Retinal pigment epithelial cell (primary cell): ENCODE measurements at regions not wholly inside any gene's neighbourhood (a gene's known extent, or its start where the extent isn't known, plus 50 kb on each side); places are given as distances from the start of the nearest gene placed in this dataset.
A peak's percentile ranks its signal among the peaks of the same experiment; 100 is the strongest.

Experiments used
- DNase-seq: peaks from one replicate; pipeline ENCODE4 v3.0.0-alpha.2; 2010; ENCODE audit warnings: low read depth
- H3K4me3 ChIP-seq: 2 replicates; pipeline ENCODE4 v1.5.1; 2011; ENCODE audit warnings: mild to moderate bottlenecking, low read length, control low read depth, moderate library complexity
- TF ChIP-seq, protein P1 (sequence below): conservative IDR thresholded peaks from 2 replicates; pipeline ENCODE4 v1.5.1; 2011; ENCODE audit warnings: low read depth, low read length, control low read depth, inconsistent platforms

DNA sequence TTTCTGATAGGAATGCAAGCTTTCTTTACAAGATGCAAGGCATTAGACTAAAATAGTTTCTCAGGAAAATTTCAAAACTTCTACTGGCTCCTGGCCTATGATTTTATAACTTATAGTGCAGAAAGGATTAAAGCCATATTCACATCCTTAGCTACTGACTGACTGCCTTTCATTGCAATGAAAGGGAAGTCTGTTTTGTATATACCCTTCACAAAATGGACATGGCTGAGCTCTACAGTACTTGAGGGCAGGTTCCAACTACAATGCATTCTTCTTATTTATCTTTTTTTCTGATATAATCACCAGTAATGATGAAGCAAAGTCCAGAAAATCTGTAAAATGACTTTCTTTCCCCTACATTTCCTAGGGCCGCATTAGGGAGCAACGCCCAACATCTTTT, 100.5 kb upstream of the ESRRG start:
- DNase-seq: no peak
- TF ChIP-seq, protein P1, sequence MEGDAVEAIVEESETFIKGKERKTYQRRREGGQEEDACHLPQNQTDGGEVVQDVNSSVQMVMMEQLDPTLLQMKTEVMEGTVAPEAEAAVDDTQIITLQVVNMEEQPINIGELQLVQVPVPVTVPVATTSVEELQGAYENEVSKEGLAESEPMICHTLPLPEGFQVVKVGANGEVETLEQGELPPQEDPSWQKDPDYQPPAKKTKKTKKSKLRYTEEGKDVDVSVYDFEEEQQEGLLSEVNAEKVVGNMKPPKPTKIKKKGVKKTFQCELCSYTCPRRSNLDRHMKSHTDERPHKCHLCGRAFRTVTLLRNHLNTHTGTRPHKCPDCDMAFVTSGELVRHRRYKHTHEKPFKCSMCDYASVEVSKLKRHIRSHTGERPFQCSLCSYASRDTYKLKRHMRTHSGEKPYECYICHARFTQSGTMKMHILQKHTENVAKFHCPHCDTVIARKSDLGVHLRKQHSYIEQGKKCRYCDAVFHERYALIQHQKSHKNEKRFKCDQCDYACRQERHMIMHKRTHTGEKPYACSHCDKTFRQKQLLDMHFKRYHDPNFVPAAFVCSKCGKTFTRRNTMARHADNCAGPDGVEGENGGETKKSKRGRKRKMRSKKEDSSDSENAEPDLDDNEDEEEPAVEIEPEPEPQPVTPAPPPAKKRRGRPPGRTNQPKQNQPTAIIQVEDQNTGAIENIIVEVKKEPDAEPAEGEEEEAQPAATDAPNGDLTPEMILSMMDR: no peak
- H3K4me3 ChIP-seq: no peak overlapping the region

DNA sequence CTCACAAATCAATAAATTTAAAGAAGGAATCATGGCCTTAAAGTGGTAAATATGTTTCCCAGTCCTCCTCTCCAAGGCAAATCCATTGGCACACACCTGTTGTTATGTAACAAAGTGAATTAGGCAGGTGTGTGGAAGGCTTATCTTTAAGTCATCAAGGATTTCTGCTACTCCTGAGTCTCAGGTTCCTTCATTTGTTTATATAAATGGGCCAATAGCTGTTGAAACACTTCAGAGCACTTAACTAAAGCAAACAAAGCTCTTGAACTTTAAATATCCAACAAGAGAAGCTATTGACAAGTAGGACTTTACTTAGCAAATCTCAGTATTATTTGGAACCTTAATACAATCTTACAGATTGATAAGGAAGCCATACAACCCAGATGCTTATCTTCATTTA, 99.3 kb upstream of the ESRRG start:
- H3K4me3 ChIP-seq: no peak overlapping the region
- DNase-seq: no peak

DNA sequence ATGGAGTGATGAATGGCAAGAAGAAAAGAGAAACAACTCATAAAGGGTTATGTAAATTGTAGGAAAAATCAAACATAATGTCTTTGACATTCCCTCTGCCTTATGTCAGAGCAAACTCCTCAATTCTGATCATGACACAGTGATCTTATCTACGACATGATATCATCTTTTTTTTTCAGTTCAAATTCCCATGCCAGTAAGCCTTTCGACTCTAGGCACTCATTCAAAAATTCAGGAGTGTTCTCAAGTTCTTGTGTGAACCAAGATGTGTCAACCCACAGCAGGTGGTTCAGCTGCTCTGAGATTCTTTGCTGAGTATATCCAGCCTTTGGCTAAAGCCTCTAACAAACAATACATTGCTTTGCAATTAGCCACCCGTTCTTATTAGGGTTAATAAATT, 97.1 kb upstream of the ESRRG start:
- DNase-seq: no peak

More for the DNA sequence above, 99.3 kb upstream of the ESRRG start:
- TF ChIP-seq, protein P1: no peak

DNA sequence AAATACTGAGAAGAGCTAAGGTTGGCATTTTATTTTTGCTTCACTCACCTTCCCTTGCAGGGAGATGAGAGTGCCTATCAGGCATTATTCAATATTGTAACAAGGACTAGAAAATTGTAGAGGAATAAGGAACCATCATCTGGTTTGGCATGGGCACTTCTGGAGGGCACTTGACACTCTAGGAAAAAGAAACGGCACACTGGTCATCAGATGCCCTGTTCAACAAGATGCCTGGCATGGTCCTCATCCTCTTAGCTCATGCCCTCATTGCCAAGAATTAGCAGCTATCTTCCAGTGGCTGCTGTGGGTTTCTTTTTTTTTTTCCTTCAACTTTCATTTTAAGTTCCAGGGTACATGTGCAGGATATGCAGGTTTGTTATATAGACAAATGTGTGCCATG, 95.1 kb upstream of the ESRRG start:
- TF ChIP-seq, protein P1: no peak

More for the DNA sequence above, 97.1 kb upstream of the ESRRG start:
- TF ChIP-seq, protein P1: no peak
- H3K4me3 ChIP-seq: no peak overlapping the region

DNA sequence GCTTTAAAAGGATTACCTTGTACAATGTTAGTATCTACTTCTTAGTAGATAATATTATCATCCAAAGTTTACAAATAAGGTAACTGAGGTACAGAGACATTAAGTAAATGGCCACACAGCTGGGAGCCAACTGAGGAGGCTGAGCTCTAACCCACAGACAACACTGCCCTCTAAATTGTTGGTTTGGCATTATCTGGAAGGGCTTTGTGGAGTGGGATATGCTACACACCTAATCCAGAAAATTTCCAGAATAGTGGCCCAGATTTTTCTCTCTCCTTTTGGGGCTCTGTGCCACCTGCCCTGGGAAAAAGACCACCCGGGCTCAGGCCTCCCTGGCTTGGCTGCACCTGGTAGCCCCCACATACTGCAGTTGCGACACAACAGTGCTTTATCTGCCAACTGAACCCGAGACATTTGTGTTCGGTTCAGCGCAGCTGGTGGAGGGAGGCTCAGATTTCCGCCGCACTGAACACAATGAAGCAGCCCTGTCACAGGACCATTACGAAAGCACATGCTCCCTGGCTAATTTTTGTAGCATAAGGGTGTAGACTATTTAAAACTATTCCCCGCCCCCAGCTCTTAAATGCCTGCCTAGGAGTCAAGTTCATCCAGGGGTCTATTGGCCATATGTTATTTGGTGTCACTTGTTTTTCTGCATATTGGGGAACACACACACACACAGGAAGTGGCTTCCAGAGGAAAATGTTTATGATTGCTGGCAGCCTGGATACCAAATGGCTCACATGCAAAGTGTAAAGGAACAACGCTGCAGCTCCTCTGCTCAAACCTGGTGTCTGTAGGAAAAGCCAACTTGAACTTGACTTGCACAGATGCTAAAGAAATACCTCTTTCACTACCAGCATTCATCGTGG, 92.3 kb upstream of the ESRRG start:
- DNase-seq: peak; percentile 74
- no peak overlapping the region for H3K4me3 ChIP-seq
- TF ChIP-seq, protein P1: no peak

More for the DNA sequence above, 95.1 kb upstream of the ESRRG start:
- no peak for DNase-seq
- H3K4me3 ChIP-seq: no peak overlapping the region

DNA sequence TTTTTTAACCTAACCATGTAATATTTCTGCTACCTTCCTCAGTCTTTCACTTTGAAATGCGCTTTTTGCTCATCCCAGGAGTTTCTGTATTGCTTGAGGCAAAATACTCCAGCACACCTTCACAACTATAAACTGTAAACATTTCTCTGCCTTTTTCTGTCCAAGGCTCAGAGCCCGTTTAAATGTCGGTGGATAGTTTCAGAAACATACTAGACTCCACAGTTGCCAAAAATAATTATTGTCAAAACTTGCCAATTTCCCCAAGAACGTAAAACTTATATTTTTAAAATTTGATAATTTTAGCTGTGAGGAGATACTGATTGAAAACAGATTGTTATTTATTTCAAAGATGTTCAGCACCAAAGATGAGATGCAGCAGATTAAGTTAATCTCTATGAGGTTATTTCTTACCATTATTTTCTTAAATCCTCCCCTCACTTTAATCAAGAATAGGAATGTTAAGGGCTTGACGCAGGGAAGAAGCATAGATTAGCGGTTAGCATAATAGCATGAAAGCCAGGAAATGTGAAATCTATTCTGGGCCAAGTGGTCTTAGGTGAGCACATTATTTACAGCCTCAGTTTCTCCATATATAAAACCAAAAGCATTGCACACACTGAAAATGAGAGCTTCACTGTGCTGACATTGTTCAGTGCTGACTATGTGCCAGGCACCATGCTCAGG, 91.5 kb upstream of the ESRRG start:
- TF ChIP-seq, protein P1: no peak
- no peak overlapping the region for H3K4me3 ChIP-seq
- DNase-seq: peak; percentile 44
